Psoas muscle (tissue), 7 donors: ENCODE measurements at regions not wholly inside any gene's neighbourhood (a gene's known extent, or its start where the extent isn't known, plus 50 kb on each side); places are given as distances from the start of the nearest gene placed in this dataset.

ENCODE experiments used
- ATAC-seq, 4 donors: fragments of 200-7000 bp; cut with Tn5 transposase; one replicate each; pipeline ENCODE4 v1.9.1; 2020; ENCODE audit warnings: moderate library complexity in 3 of 4, mild to moderate bottlenecking in 2 of 4
- DNase-seq, 2 donors: peaks; one replicate each; pipeline ENCODE4 v3.0.0-alpha.2; 2020
- H3K27ac ChIP-seq: fragments of 200-600 bp; one replicate; pipeline ENCODE4 v1.8.0; 2022
- H3K27me3 ChIP-seq, 3 donors: fragments of 200-600 bp in 1 of 3; one replicate each; pipeline versions ENCODE4 v1.6.1 to v1.8.0; 2013 to 2022; ENCODE audit warnings: low read length in 2 of 3, mild to moderate bottlenecking in 2 of 3, moderate library complexity in 1 of 3; ENCODE audit not compliant: insufficient read depth in 3 of 3
- H3K36me3 ChIP-seq, 2 donors: fragments of 200-600 bp in 1 of 2; one replicate each; pipeline versions ENCODE4 v1.6.1 to v1.8.0; 2013 to 2022; ENCODE audit warnings: low read depth in 1 of 2, mild to moderate bottlenecking in 1 of 2, moderate library complexity in 1 of 2; ENCODE audit not compliant: insufficient read depth in 1 of 2
- H3K4me1 ChIP-seq: fragments of 200-600 bp; one replicate; pipeline ENCODE4 v1.8.0; 2022
- H3K4me3 ChIP-seq: fragments of 200-600 bp; one replicate; pipeline ENCODE4 v1.8.0; 2022; ENCODE audit warnings: mild to moderate bottlenecking
- H3K9me3 ChIP-seq: fragments of 200-600 bp; one replicate; pipeline ENCODE4 v1.8.0; 2022
- CTCF ChIP-seq: fragments of 200-600 bp; IDR thresholded peaks from one replicate; pipeline ENCODE4 v1.8.0; 2022; ENCODE audit warnings: antibody characterized with exemption
- WGBS, 3 donors: extraction: QIAGEN DNeasy Blood & Tissue Kit; methylation state at CpG; one replicate each; pipeline versions ENCODE4 v1.1.6 to v1.1.7; 2013; 5-methylcytosine and 5-hydroxymethylcytosine counted together
- intact Hi-C, 2 donors: fragments of 100-400 bp; cut with DNase I; formaldehyde crosslinking; loops; one replicate each; pipeline versions ENCODE4 v1.11.0 to v1.14.2; 2022
- donor health status: healthy with polysubstance abuse.
- donor health status: DM: no; HTN: no; CAD: no; lungs with moderate emphysema.
- donor health status: Bipolar disorder and iron deficiency.
- donor health status: healthy.
- donor health status: DM: yes; HTN: yes; CAD: no.
- donor health status: DM: no; HTN: no; CAD: no.
- donor health status: DM: yes; HTN: yes; CAD: no.

GRCh38 chr4:20095805-20096541 is 155.7 kb upstream of the SLIT2 start:
- H3K4me1 ChIP-seq, result no peaks in the 10 kb centered on the region
- TF ChIP-seq CTCF, result no peak
- H3K36me3 ChIP-seq, result no peaks in the 10 kb centered on the region
- no peak overlapping the region for H3K4me3 ChIP-seq
- H3K27ac ChIP-seq, result no peak overlapping the region
- intact Hi-C loops, result no loop called here
- DNase-seq, result no peak
- WGBS, 3 donors, result 79 to 80% (median 79%) methylated on average over 4 of the region's 4 CpGs
- ATAC-seq, result no peak
- H3K27me3 ChIP-seq, result peaks cover 0 to 2% (median 0%) of the 10 kb centered on the region in 3 donors
- H3K9me3 ChIP-seq, result no peaks in the 10 kb centered on the region

- Histone ChIP-seq H3K4me3 (no peak overlapping the region), H3K27me3 (peaks cover 0 to 2% (median 0%) of the 10 kb centered on the region in 3 donors), H3K36me3 (no peaks in the 10 kb centered on the region), H3K27ac (no peak overlapping the region), H3K9me3 (no peaks in the 10 kb centered on the region), H3K4me1 (no peaks in the 10 kb centered on the region)
- 28 to 44% (median 43%) methylated on average over 1 of the region's 1 CpG for WGBS, 3 donors
- ATAC-seq, result no peak
- no peak for TF ChIP-seq CTCF
- DNase-seq, result no peak
- intact Hi-C loops, result no loop called here
Measured at GRCh38 chr4:20091781-20092180, 159.9 kb upstream of the SLIT2 start.

GRCh38 chr4:20087522-20087911 is 164.2 kb upstream of the SLIT2 start:
- no peaks in the 10 kb centered on the region for H3K36me3 ChIP-seq
- H3K27ac ChIP-seq, result no peak overlapping the region
- no peak for TF ChIP-seq CTCF
- intact Hi-C loops, result no loop called here
- no peaks in the 10 kb centered on the region for H3K27me3 ChIP-seq
- ATAC-seq (no peak), DNase-seq (no peak)
- no peak overlapping the region for H3K4me3 ChIP-seq
- H3K4me1 ChIP-seq, result no peaks in the 10 kb centered on the region
- H3K9me3 ChIP-seq, result no peaks in the 10 kb centered on the region
- 86 to 93% (median 91%) methylated on average over 8 of the region's 8 CpGs for WGBS, 3 donors

GRCh38 chr4:20086799-20087521 is 164.7 kb upstream of the SLIT2 start:
- Histone ChIP-seq H3K27ac (no peak overlapping the region), H3K27me3 (no peaks in the 10 kb centered on the region), H3K9me3 (no peaks in the 10 kb centered on the region), H3K4me1 (no peaks in the 10 kb centered on the region), H3K36me3 (no peaks in the 10 kb centered on the region), H3K4me3 (no peak overlapping the region)
- intact Hi-C loops, result no loop called here
- DNase-seq (no peak), ATAC-seq (no peak)
- WGBS, 3 donors, result 70 to 76% (median 76%) methylated on average over 6 of the region's 6 CpGs
- no peak for TF ChIP-seq CTCF
